Skin epidermis (tissue), 12 donors: ENCODE measurements at regions not wholly inside any gene's neighbourhood (a gene's known extent, or its start where the extent isn't known, plus 50 kb on each side); places are given as distances from the start of the nearest gene placed in this dataset.
"Not testable (repeated sequence)": the region's sequence is repeated elsewhere in the genome, so short reads cannot be mapped to it uniquely, and the experiment has no call there.

ENCODE experiments used
- H3K27ac ChIP-seq, 21 experiments: fragments of 200-600 bp; sonication (generic) in 11 of 21; one replicate each; pipeline ENCODE4 v1.5.0; 2020; ENCODE audit warnings: mild to moderate bottlenecking in 3 of 21, inconsistent platforms in 2 of 21, moderate library complexity in 2 of 21
- H3K4me3 ChIP-seq, 7 experiments: fragments of 200-600 bp; sonication (generic) in 2 of 7; one replicate each; pipeline ENCODE4 v1.5.0; 2020; ENCODE audit warnings: inconsistent platforms in 2 of 7, mild to moderate bottlenecking in 2 of 7, moderate library complexity in 1 of 7

DNA sequence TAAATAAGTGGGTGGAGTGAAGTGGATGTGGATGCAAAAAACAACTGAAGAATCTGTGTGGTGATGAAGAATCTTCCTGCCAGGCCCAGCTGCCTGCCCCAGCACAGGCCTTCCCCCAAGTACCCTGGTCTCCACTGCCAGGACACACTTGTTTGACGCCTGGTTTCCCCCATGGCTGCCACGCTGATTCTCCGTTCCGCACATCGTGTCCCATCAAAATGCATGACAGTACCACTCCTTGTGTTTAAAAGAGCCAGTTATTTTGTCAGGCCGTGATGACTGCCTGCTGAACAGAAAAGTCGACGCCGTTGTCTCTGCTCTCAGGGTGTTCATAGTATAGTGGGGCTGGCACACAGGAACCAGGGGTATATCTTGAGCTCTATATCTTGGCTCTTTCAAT is 50.3 kb upstream of the KYNU start:
- Histone ChIP-seq H3K27ac (no peak overlapping the region), H3K4me3 (no peak overlapping the region)

GRCh38 chr2:142825861-142826260 is 51.6 kb upstream of the KYNU start:
- peak overlapping the region in 2 of 21 experiments; percentile 7 to 12 for H3K27ac ChIP-seq
- no peak overlapping the region for H3K4me3 ChIP-seq

DNA sequence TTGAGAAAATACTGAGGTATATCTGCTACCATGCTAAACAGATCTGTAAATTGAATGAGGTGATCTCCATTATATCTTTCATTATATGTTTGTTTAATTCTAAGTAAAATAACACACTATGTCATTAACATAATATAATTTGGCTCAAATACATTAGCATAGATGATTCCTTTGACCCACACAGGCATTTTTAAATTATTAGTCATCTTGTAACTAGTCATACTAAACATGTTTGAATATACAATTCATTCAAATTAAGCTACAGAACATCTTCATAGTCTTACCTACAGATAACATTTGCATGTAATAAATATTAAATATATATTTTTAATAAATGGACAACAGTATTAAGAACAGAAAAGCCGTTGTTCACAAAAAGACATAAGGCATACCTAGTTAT is 52.7 kb upstream of the KYNU start:
- Histone ChIP-seq H3K27ac (no peak overlapping the region), H3K4me3 (no peak overlapping the region)

DNA sequence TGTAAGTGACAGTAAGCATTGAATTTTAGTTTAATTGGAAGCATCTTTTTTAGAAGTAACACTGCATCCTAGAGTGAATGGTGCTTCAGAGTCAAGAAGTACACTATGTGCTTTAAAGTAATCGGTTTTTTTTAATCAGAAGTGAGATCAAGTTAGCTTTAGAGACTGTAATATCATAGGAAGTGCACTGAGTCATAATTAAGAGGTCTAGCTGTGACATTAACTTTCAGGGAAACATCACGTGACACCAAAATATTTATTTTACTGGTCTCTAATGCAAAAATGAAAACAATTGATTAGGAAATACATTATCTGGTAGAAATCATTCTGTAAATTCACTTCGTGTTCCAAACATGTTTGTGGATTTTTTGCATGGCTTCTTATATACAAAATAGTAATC is 55.3 kb upstream of the KYNU start:
- H3K27ac ChIP-seq, result no peak overlapping the region
- no peak overlapping the region for H3K4me3 ChIP-seq

DNA sequence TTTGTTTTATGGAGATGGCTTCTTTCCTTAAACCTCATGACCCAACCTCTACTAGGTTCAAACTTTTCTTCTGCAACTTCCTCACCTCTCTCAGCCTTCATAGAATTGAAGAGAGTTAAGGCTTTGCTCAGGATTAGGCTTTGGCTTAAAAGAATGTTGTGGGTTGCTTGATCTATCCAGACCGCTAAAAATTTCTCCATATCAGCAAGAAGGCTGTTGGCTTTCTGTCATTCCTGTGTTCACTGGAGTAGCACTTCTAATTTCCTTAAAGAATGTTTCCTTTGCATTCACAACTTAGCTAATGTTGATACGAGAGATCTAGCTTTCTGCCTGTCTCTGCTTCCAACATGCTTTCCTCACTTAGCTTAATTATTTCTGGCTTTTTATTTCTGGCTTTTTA is 58.1 kb upstream of the KYNU start:
- no peak overlapping the region for H3K27ac ChIP-seq
- H3K4me3 ChIP-seq, result no peak overlapping the region

GRCh38 chr2:142815375-142815774 is 62.1 kb upstream of the KYNU start:
- Histone ChIP-seq H3K27ac (no peak overlapping the region), H3K4me3 (no peak overlapping the region)

GRCh38 chr2:142813830-142814829 is 63.3 kb upstream of the KYNU start:
- H3K27ac ChIP-seq, result no peak overlapping the region

GRCh38 chr2:142811644-142812043 is 65.8 kb upstream of the KYNU start:
- H3K27ac ChIP-seq, result not testable (repeated sequence)
- H3K4me3 ChIP-seq, result peak overlapping the region in 1 of 7 experiments; percentile 21

More at GRCh38 chr2:142813830-142814829, 63.3 kb upstream of the KYNU start:
- no peak overlapping the region for H3K4me3 ChIP-seq

DNA sequence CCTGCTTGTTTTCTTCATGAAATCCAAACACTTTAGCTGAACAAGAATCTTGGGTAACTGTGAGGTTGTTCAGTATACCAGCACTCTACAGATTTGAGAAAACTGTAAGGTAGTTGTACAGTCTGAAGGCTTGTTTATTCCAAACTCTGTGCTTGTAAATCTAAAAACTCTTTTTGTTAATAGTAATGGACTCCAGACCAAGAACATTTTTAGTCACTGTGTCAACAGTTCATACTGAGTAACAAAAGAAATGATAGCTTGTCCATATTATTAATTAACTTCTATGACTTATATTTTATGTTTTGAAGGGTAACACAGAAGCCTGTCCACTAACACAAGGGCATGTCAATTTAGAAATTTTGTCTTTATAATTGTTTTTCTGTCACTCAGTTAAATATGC is 72.2 kb upstream of the KYNU start:
- no peak overlapping the region for H3K4me3 ChIP-seq
- H3K27ac ChIP-seq, result no peak overlapping the region

DNA sequence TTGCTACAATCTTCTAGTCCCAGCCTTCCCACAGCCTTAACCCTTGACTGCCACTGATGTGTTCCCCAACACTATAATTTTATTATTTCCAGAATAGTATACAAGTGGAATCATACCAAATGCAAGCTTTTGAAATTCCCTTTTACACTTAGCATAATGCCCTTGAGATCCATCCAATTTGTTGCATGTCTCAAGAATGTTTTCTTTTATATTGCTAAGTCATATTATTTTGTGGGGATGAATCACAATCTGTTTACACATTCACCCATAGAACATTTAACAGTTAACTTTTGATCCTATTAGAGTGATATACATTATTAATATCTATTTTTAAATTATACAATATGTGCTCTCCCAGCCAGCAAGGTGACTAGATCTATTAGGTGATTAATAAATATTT is 74.3 kb upstream of the KYNU start:
- no peak overlapping the region for H3K27ac ChIP-seq
- H3K4me3 ChIP-seq, result no peak overlapping the region

DNA sequence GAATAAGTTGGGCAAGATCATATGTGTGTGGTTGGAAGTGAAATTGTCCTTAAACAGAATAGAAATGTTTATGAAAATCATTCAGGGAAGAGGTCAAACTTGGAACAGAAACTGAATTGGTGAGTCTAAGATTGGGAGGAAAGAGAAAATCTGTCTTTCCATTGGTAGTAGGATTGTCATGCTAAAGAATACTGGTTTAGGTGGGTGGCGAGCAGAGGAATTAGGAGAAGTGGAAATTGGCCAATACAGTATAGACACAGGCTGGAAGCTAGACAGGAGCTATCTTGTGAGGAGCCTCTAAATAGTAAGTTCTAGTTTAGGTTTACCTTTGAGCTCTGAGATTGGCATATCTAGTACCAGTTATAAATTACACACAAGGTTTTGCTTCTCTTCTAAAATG is 80.9 kb upstream of the KYNU start:
- H3K27ac ChIP-seq, result no peak overlapping the region
- H3K4me3 ChIP-seq, result no peak overlapping the region

DNA sequence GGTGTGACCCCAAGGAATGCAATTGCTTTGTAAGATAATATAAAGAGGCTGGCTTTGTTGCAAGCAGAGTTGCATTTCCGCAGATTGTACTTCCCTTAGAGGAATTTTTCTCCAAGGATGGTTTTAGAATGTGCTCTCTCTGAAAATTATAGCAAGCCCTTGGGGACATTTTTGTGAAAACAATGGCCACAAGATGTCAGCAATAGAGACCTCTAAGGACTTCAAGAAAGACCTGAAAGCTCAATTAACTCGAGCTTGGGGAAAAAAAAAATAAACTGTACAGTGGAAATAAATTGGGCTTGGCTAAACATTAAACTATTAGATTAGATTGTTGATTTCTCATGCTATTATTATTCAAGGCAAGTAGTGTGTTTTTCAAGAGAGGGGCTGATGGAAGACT is 81.3 kb upstream of the KYNU start:
- Histone ChIP-seq H3K27ac (no peak overlapping the region), H3K4me3 (no peak overlapping the region)

DNA sequence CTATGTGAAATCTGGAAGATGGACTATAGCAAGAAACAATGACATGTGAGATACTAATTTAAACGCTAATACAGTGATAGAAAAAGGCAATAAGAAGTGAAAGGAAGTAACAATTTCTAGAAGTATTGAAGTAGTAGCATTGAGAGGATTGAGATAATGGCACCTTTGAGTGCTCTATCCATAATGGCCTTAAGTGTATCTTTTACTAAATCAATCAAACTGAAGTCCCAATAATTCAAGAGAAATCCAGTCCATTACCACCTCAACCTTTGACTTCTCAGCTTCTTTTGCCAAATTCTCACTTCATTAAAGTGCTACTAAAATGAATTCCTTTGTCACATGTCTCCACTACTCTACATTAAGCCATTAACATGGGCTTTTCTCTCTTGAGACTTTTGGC is 82.6 kb upstream of the KYNU start:
- Histone ChIP-seq H3K4me3 (no peak overlapping the region), H3K27ac (no peak overlapping the region)

DNA sequence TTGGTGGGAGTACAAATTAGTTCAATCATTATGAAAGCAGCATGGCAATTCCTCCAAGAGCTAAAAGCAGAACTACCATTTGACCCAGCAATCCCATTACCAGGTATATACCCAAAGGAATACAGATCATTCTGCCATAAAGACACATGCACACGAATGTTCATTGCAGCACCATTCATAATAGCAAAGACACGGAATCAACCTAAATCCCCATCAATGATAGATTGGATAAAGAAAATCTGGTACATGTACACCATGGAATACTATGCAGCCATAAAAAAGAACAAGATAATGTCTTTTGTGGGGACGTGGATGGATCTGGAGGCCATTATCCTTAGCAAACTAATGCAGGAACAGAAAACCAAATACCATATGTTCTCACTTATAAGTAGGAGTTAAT is 85.1 kb upstream of the KYNU start:
- not testable (repeated sequence) for H3K27ac ChIP-seq, H3K4me3 ChIP-seq

DNA sequence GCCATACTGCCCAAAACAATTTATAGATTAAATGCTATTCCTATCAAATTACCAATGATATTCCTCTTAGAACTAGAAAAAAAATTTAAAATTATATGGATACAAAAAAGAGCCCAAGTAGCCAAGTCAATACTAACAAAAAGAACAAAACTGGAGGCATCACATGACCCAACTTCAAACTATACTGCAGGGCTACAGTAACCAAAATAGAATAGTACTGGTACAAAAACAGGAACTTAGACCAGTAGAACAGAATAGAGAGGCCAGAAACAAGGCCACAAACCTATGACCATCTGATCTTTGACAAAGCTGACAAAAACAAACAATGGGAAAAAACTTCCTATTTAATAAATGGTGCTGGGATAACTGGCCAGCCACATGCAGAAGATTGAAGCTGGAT is 86.1 kb upstream of the KYNU start:
- Histone ChIP-seq H3K4me3 (no peak overlapping the region), H3K27ac (no peak overlapping the region)

GRCh38 chr2:142786918-142787702 is 90.4 kb upstream of the KYNU start:
- H3K4me3 ChIP-seq, result no peak overlapping the region

DNA sequence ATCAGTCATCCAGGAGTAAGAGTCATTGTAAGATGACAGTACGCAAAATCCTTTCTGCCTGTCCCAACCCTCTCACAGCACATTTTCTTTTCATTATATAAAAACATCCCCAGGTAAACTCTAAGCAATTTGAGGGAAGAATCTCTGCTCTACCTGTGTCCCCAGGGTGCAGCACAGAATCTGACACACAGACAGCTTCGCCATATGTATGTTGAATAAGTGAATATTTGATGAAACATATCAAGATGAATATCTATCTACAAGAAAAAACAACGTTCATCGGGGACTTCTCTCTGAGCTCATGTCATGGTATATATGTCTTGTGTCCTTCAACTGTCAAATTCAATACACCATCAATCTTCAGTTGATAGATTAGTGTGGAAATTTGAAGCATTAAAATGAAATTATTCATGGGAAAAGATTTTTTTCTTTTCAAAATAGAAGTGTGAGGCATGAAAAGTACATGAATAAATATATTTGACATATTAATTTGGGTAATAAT is 94.5 kb upstream of the KYNU start:
- Histone ChIP-seq H3K4me3 (no peak overlapping the region), H3K27ac (no peak overlapping the region)

More at GRCh38 chr2:142786918-142787702, 90.4 kb upstream of the KYNU start:
- no peak overlapping the region for H3K27ac ChIP-seq

DNA sequence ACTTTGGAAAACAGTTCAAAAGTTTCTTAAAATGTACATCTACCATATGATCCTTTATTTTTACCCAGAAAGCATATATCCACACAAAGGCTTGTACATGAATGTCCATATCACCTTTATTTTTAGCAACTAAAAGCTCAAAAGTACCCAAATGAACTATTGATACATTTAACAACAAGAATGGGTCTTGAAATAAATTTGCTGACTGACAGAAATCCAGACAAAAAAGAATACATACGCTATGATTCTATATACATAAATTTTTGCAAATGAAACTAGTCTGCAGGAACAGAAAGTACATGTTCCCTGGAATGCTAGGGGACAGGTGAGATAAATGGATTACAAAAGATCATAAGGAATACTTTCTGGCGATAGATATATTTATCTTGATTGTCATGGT is 96.3 kb upstream of the KYNU start:
- H3K4me3 ChIP-seq, result no peak overlapping the region
- H3K27ac ChIP-seq, result no peak overlapping the region

GRCh38 chr2:142778289-142778688 is 99.2 kb upstream of the KYNU start:
- H3K27ac ChIP-seq, result no peak overlapping the region
- no peak overlapping the region for H3K4me3 ChIP-seq

- Histone ChIP-seq H3K4me3 (no peak overlapping the region), H3K27ac (no peak overlapping the region)
Observed at GRCh38 chr2:142777742-142778141, 99.7 kb upstream of the KYNU start.

DNA sequence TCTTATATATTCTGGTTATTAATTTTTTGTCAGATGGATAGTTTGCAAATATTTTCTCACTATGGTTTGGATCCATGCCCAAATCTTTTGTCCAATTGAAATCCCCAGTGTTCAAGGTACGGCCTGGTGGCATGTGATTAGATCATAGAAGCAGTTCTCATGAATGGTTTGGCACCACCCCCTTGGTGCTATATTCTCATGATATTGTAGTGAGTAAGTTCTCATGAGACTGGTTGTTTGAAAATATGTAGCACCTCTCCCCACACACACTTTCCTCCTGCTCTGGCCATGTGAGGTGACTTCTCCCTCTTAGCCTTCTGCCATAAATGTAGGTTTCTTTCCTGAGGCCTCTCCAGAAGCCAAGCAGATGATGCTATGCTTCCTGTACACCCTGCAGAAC is 107.7 kb upstream of the KYNU start:
- Histone ChIP-seq H3K4me3 (no peak overlapping the region), H3K27ac (no peak overlapping the region)
